Muscle of back (tissue), 3 donors: ENCODE measurements at regions not wholly inside any gene's neighbourhood (a gene's known extent, or its start where the extent isn't known, plus 50 kb on each side); places are given as distances from the start of the nearest gene placed in this dataset.

Experiments used
- DNase-seq, 3 donors: peaks; one replicate each; pipeline versions ENCODE4 v3.0.0 to v3.0.0-alpha.2; 2013

- DNase-seq: no peak
Observed at GRCh38 chr7:41098846-41099245, 604.0 kb downstream of the INHBA start.

- no peak for DNase-seq
Observed at GRCh38 chr7:41098402-41098801, 604.5 kb downstream of the INHBA start.

GRCh38 chr7:41097501-41097900, 605.4 kb downstream of the INHBA start:
- DNase-seq: peak in 1 of 3 donors; percentile 85

GRCh38 chr7:41096917-41097316, 606.0 kb downstream of the INHBA start:
- DNase-seq: peak in 1 of 3 donors; percentile 94

GRCh38 chr7:41093141-41093540, 609.7 kb downstream of the INHBA start:
- no peak for DNase-seq

GRCh38 chr7:41085244-41085643, 617.6 kb downstream of the INHBA start:
- DNase-seq: peak in 1 of 3 donors; percentile 49

- DNase-seq: no peak
Observed at GRCh38 chr7:41084381-41084780, 618.5 kb downstream of the INHBA start.

GRCh38 chr7:41069635-41070034, 633.3 kb downstream of the INHBA start:
- DNase-seq: peak in 1 of 3 donors; percentile 14

- peak in 1 of 3 donors; percentile 38 for DNase-seq
Observed at GRCh38 chr7:41067576-41067975, 635.3 kb downstream of the INHBA start.

- DNase-seq: no peak
Observed at GRCh38 chr7:41065663-41066062, 637.2 kb downstream of the INHBA start.

GRCh38 chr7:41063116-41063515, 639.8 kb downstream of the INHBA start:
- DNase-seq: no peak

- DNase-seq: no peak
Observed at GRCh38 chr7:41060796-41061195, 642.1 kb downstream of the INHBA start.

GRCh38 chr7:41059796-41060195, 643.1 kb downstream of the INHBA start:
- DNase-seq: no peak

GRCh38 chr7:41058986-41059741, 643.7 kb downstream of the INHBA start:
- no peak for DNase-seq

GRCh38 chr7:41054960-41055661, 647.8 kb downstream of the INHBA start:
- peak in 1 of 3 donors; percentile 55 for DNase-seq

- DNase-seq: peak in 1 of 3 donors; percentile 49
Observed at GRCh38 chr7:41053820-41054219, 649.1 kb downstream of the INHBA start.

- DNase-seq: no peak
Observed at GRCh38 chr7:41052736-41053135, 650.2 kb downstream of the INHBA start.

- no peak for DNase-seq
Observed at GRCh38 chr7:41052201-41052600, 650.7 kb downstream of the INHBA start.

- peak in 2 of 3 donors; percentile 69 to 87 for DNase-seq
Observed at GRCh38 chr7:41051535-41051934, 651.4 kb downstream of the INHBA start.

GRCh38 chr7:41051062-41051461, 651.8 kb downstream of the INHBA start:
- no peak for DNase-seq

GRCh38 chr7:41048771-41049170, 654.1 kb downstream of the INHBA start:
- DNase-seq: no peak

GRCh38 chr7:41047789-41048191, 655.1 kb downstream of the INHBA start:
- peak in 2 of 3 donors; percentile 30 to 71 for DNase-seq

GRCh38 chr7:41047211-41047610, 655.7 kb downstream of the INHBA start:
- DNase-seq: peak in 1 of 3 donors; percentile 25
